SKM-1 treated with dmso at 0.1 percent for 144 hours (cell line): ENCODE measurements at regions not wholly inside any gene's neighbourhood (a gene's known extent, or its start where the extent isn't known, plus 50 kb on each side); places are given as distances from the start of the nearest gene placed in this dataset.

ENCODE experiments used
- DNase-seq: peaks from one replicate; lab custom pipeline; 2025; ENCODE audit not compliant: unreplicated experiment; lab: John Stamatoyannopoulos, UW

- DNase-seq, result no peak
Observed at GRCh38 chr10:47225219-47225927, 74.6 kb upstream of the GDF10 start.

GRCh38 chr10:47225928-47226645, 73.9 kb upstream of the GDF10 start:
- no peak for DNase-seq

GRCh38 chr10:47230482-47230881, 69.5 kb upstream of the GDF10 start:
- DNase-seq, result no peak

- DNase-seq, result no peak
Observed at GRCh38 chr10:47230957-47231356, 69.0 kb upstream of the GDF10 start.

- DNase-seq, result no peak
Observed at GRCh38 chr10:47231414-47231813, 68.6 kb upstream of the GDF10 start.

- no peak for DNase-seq
Observed at GRCh38 chr10:47233631-47234030, 66.4 kb upstream of the GDF10 start.

GRCh38 chr10:47235484-47235883, 64.5 kb upstream of the GDF10 start:
- DNase-seq, result no peak

GRCh38 chr10:47237316-47238260, 62.4 kb upstream of the GDF10 start:
- no peak for DNase-seq

- DNase-seq, result no peak
Observed at GRCh38 chr10:47238331-47239095, 61.5 kb upstream of the GDF10 start.

- DNase-seq, result no peak
Observed at GRCh38 chr10:47239211-47239610, 60.8 kb upstream of the GDF10 start.

- no peak for DNase-seq
Observed at GRCh38 chr10:47240173-47240572, 59.8 kb upstream of the GDF10 start.

- DNase-seq, result no peak
Observed at GRCh38 chr10:47241256-47241655, 58.7 kb upstream of the GDF10 start.

- DNase-seq, result no peak
Observed at GRCh38 chr10:47241946-47242867, 57.8 kb upstream of the GDF10 start.

GRCh38 chr10:47243356-47243755, 56.6 kb upstream of the GDF10 start:
- DNase-seq, result no peak

GRCh38 chr10:47243791-47244190, 56.2 kb upstream of the GDF10 start:
- peak; percentile 46 for DNase-seq

GRCh38 chr10:47244560-47245500, 55.2 kb upstream of the GDF10 start:
- no peak for DNase-seq

- DNase-seq, result no peak
Observed at GRCh38 chr10:47245731-47246350, 54.2 kb upstream of the GDF10 start.
